HepG2 (cell line): ENCODE measurements at regions not wholly inside any gene's neighbourhood (a gene's known extent, or its start where the extent isn't known, plus 50 kb on each side); places are given as distances from the start of the nearest gene placed in this dataset.

Experiments
- ATAC-seq: fragments of 200-7000 bp; cut with Tn5 transposase; 3 replicates; pipeline ENCODE4 v1.9.1; 2020; ENCODE audit warnings: mild to moderate bottlenecking, moderate library complexity
- BruUV-seq: library from RNA; stranded (reverse); fragments of 400-500 nt; replicated peaks from 2 replicates; lab custom pipeline; 2021; lab: Mats Ljungman, UMichigan
- CTCF ChIA-PET: fragments of 300-600 bp; formaldehyde crosslinking; extraction: SDS; loops from one replicate; lab custom pipeline; 2021; ENCODE audit warnings: low total read pairs, inconsistent platforms, low intra/inter-chr PET ratio; lab: Yijun Ruan, JAX
- POLR2A ChIA-PET: fragments of 350-600 bp; sonication (Branson Sonifier 250); formaldehyde crosslinking; loops from one replicate; lab custom pipeline; 2020; ENCODE audit warnings: antibody characterized with exemption, inconsistent platforms; lab: Yijun Ruan, JAX
- DNase-seq: peaks from one replicate; pipeline ENCODE4 v3.0.0-alpha.2; 2015; ENCODE audit warnings: low spot score
- FAIRE-seq: peaks from 3 replicates; lab custom pipeline; 2011; peaks lifted over from hg19 to GRCh38; lab: Jason Lieb, UNC
- H2AFZ ChIP-seq: one replicate; pipeline ENCODE4 v1.6.1; 2011; ENCODE audit warnings: low read length, inconsistent platforms
- H3K27ac ChIP-seq: fragments of 300-600 bp; 3 replicates; pipeline ENCODE4 v1.8.0; 2011; ENCODE audit warnings: mixed run types, mild to moderate bottlenecking, mixed read lengths, low read length, inconsistent platforms; ENCODE audit not compliant: insufficient read depth; ENCODE audit errors: extremely low read length
- H3K27me3 ChIP-seq, 2 experiments: fragments of 200-600 bp in 1 of 2; 2 replicates in 1 of 2; 3 replicates in 1 of 2; pipeline versions ENCODE4 v1.6.0 to v1.8.0; 2011; ENCODE audit warnings: low read length in 2 of 2, mild to moderate bottlenecking in 2 of 2, moderate library complexity in 2 of 2, inconsistent platforms in 1 of 2; ENCODE audit not compliant: insufficient read depth in 2 of 2, control insufficient read depth in 1 of 2
- H3K36me3 ChIP-seq, 2 experiments: fragments of 200-600 bp in 1 of 2; replicated peaks in 1 of 2; 2 replicates in 1 of 2; 3 replicates in 1 of 2; pipeline versions ENCODE4 v1.5.1 to v1.8.0; 2011; ENCODE audit warnings: low read length in 2 of 2, inconsistent platforms in 1 of 2; ENCODE audit not compliant: insufficient read depth in 2 of 2, control insufficient read depth in 1 of 2
- H3K4me1 ChIP-seq: 2 replicates; pipeline ENCODE4 v1.5.1; 2012; ENCODE audit warnings: low read length, inconsistent platforms; ENCODE audit not compliant: insufficient read depth
- H3K4me2 ChIP-seq: 2 replicates; pipeline ENCODE4 v1.6.0; 2011; ENCODE audit warnings: low read depth, low read length, inconsistent platforms
- H3K4me3 ChIP-seq, 3 experiments: fragments of 200-600 bp in 1 of 3; sonication (generic), shearing (Covaris generic) in 1 of 3; replicated peaks in 1 of 3; 2 replicates each; pipeline ENCODE4 v1.5.1; 2011 to 2016; ENCODE audit warnings: low read length in 3 of 3, inconsistent platforms in 2 of 3, low read depth in 2 of 3, mild to moderate bottlenecking in 2 of 3, control low read depth in 1 of 3, mixed read lengths in 1 of 3; ENCODE audit not compliant: insufficient read depth in 1 of 3
- H3K79me2 ChIP-seq: one replicate; pipeline ENCODE4 v1.6.1; 2011; ENCODE audit warnings: low read length, inconsistent platforms; ENCODE audit not compliant: insufficient read depth
- H3K9ac ChIP-seq: 2 replicates; pipeline ENCODE4 v1.6.0; 2011; ENCODE audit warnings: mild to moderate bottlenecking, low read depth, low read length, inconsistent platforms; ENCODE audit not compliant: insufficient read depth
- H3K9me3 ChIP-seq: 2 replicates; pipeline ENCODE4 v1.5.1; 2012; ENCODE audit warnings: mild to moderate bottlenecking, low read length
- H4K20me1 ChIP-seq: 2 replicates; pipeline ENCODE4 v1.6.0; 2011; ENCODE audit warnings: inconsistent platforms, mild to moderate bottlenecking, low read length, moderate library complexity; ENCODE audit not compliant: insufficient read depth
- GPN1 ChIP-seq: sonication (generic); formaldehyde crosslinking; IDR thresholded peaks from 2 replicates; pipeline ENCODE4 v1.5.1; 2020; ENCODE audit warnings: missing genetic modification reagents, borderline replicate concordance
- HHEX ChIP-seq: IDR thresholded peaks from 2 replicates; pipeline ENCODE4 v1.6.1; 2016; ENCODE audit warnings: control low read depth
- ZBTB34 ChIP-seq: sonication (generic); formaldehyde crosslinking; IDR thresholded peaks from 2 replicates; pipeline ENCODE4 v1.8.0; 2022; ENCODE audit warnings: mild to moderate bottlenecking, missing genetic modification reagents
- ZFP36 ChIP-seq: fragments of 150-350 bp; IDR thresholded peaks from 2 replicates; pipeline ENCODE4 v1.6.1; 2018; ENCODE audit warnings: borderline replicate concordance, low read length, low read depth; ENCODE audit not compliant: partially characterized antibody
- ZNF318 ChIP-seq: sonication (generic); formaldehyde crosslinking; IDR thresholded peaks from 2 replicates; pipeline ENCODE4 v1.4.0; 2020; ENCODE audit warnings: mild to moderate bottlenecking, missing genetic modification reagents
- ZNF672 ChIP-seq: sonication (generic); formaldehyde crosslinking; IDR thresholded peaks from 2 replicates; pipeline ENCODE4 v1.8.1; 2022; ENCODE audit warnings: missing genetic modification reagents
- WGBS: methylation state at CpG from one replicate; pipeline ENCODE4 v1.1.6; 2017; ENCODE audit warnings: low lambda C conversion rate; 5-methylcytosine and 5-hydroxymethylcytosine counted together
- in situ Hi-C: cut with HindIII; loops from 2 replicates; pipeline ENCODE4 v1.10.0; 2017; ENCODE audit warnings: low pct_unique_long_range_greater_than_20kb; ENCODE audit not compliant: extremely low pct_ligation_motif_present
- intact Hi-C: fragments of 100-400 bp; cut with micrococcal nuclease; formaldehyde crosslinking; loops from one replicate; pipeline ENCODE4 v1.10.0; 2022; ENCODE audit not compliant: unreplicated experiment
- TF ChIP-seq, protein P1 (sequence below): sonication (generic); formaldehyde crosslinking; IDR thresholded peaks from 2 replicates; pipeline ENCODE4 v1.8.0; 2022; ENCODE audit warnings: mild to moderate bottlenecking, missing genetic modification reagents, borderline replicate concordance

DNA sequence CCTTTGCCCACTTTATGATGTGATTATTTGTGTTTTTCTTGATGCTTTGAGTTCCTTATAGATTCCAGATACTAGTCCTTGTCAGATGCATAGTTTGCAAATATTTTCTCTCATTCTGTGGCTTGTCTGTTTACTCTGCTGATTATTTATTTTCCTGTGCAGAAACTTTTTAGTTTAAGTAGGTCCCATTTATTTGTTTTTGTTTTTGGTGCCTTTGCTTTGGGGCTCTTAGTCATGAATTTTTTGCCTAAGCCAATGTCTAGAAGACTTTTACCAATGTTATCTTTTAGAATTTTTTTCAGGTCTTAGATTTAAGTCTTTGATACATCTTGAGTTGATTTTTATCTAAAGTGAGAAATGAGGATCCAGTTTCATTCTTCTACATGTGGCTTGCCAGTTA is 667.3 kb downstream of the SLC16A7 start (continued):
- TF ChIP-seq GPN1 (CRISPR knock-in tag): no peak
- no peak for TF ChIP-seq ZBTB34 (CRISPR knock-in tag)
- TF ChIP-seq ZFP36: no peak
- TF ChIP-seq, protein P1, sequence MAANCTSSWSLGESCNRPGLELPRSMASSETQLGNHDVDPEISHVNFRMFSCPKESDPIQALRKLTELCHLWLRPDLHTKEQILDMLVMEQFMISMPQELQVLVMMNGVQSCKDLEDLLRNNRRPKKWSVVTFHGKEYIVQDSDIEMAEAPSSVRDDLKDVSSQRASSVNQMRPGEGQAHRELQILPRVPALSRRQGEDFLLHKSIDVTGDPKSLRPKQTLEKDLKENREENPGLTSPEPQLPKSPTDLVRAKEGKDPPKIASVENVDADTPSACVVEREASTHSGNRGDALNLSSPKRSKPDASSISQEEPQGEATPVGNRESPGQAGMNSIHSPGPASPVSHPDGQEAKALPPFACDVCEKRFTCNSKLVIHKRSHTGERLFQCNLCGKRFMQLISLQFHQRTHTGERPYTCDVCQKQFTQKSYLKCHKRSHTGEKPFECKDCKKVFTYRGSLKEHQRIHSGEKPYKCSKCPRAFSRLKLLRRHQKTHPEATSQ (CRISPR knock-in tag): no peak
- TF ChIP-seq HHEX: no peak

DNA sequence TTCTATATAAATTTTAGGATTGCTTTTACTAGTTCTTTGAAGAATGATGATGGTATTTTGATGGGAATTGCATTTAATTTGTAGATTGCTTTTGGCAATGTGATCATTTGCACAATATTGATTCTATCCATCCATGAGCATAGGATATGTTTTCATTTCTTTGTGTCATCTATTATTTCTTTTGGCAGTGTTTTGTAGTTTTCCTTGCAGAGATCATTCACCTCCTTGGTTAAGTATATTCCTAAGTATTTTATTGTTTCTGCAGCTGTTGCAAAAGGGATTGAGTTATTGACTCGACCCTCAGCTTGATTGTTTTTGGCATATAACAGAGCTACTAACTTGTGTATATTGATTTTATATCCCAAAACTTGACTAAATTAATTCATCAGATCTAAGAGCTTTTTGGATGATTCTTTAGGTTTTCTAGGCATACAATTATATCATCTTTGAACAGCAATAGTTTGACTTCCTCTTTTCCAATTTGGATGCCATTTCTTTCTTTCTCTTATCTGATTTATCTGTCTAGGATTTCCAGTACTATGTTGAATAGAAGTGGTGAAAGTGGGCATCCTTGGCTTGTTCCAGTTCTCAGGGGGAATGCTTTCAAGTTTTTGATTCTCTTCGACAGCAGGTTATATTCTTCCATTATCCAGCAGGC is 668.1 kb downstream of the SLC16A7 start:
- H3K27me3 ChIP-seq: no peaks in the 10 kb centered on the region
- TF ChIP-seq ZNF318 (CRISPR knock-in tag) (no peak), ZNF672 (CRISPR knock-in tag) (no peak)
- TF ChIP-seq, all 625 proteins: peak for 0
- CTCF ChIA-PET: no interaction called here
- H3K4me2 ChIP-seq: no peak overlapping the region
- H3K9me3 ChIP-seq: no peaks in the 10 kb centered on the region
- no peak overlapping the region for H2AFZ ChIP-seq
- peaks cover 12% of the 10 kb centered on the region for H3K4me1 ChIP-seq
- H3K4me3 ChIP-seq: no peak overlapping the region
- no peaks in the 10 kb centered on the region for H4K20me1 ChIP-seq
- POLR2A ChIA-PET: no interaction called here
- no TSS peak for BruUV-seq
- FAIRE-seq (no peak), DNase-seq (no peak), ATAC-seq (no peak)
- H3K27ac ChIP-seq: no peak overlapping the region
- H3K9ac ChIP-seq: no peak overlapping the region
- 24% methylated on average over 2 of the region's 2 CpGs for WGBS
- no peaks in the 10 kb centered on the region for H3K79me2 ChIP-seq
- intact Hi-C loops (no loop called here), in situ Hi-C loops (no loop called here)
- no peaks in the 10 kb centered on the region for H3K36me3 ChIP-seq
